ENCODE measurements at regions not wholly inside any gene's neighbourhood (a gene's known extent, or its start where the extent isn't known, plus 50 kb on each side); places are given as distances from the start of the nearest gene placed in this dataset.

- Histone ChIP-seq H3K23ac (ENCODE audit: low read length) (no peak overlapping the region), H3K18ac (ENCODE audit: low read length) (no peak overlapping the region), H3K27ac (ENCODE audit: low read depth, low read length) (no peak overlapping the region), H3K79me2 (ENCODE audit: control insufficient read depth, insufficient read depth, low read length, poor library complexity) (no peaks in the 10 kb centered on the region), H3K36me3 (ENCODE audit: control insufficient read depth in 1 of 2, insufficient read depth in 2 of 2, low read length in 2 of 2) (no peaks in the 10 kb centered on the region), H2BK120ac (ENCODE audit: insufficient read depth, low read length, poor library complexity) (no peak overlapping the region), H3K9me3 (ENCODE audit: insufficient read depth, low read depth, low read length) (no peaks in the 10 kb centered on the region), H4K91ac (ENCODE audit: low read depth, low read length) (no peak overlapping the region), H3K79me1 (ENCODE audit: low read length) (no peaks in the 10 kb centered on the region), H2BK12ac (ENCODE audit: low read length) (no peak overlapping the region), H2BK5ac (ENCODE audit: low read depth, low read length, poor library complexity) (no peak overlapping the region), H3K4ac (ENCODE audit: low read depth, low read length) (no peak overlapping the region), H3K14ac (ENCODE audit: low read length) (no peak overlapping the region), H2AK5ac (ENCODE audit: low read length) (no peak overlapping the region), H3K4me3 (ENCODE audit: low read depth, low read length) (no peak overlapping the region), H3K27me3 (ENCODE audit: insufficient read depth, low read length) (no peaks in the 10 kb centered on the region), H4K8ac (ENCODE audit: low read depth, low read length) (no peak overlapping the region), H3K4me2 (ENCODE audit: low read length) (no peak overlapping the region), H2AFZ (ENCODE audit: insufficient read depth, low read length, poor library complexity) (no peak overlapping the region), H4K12ac (ENCODE audit: low read depth, low read length) (no peak overlapping the region), H3K4me1 (ENCODE audit: control insufficient read depth in 1 of 2, insufficient read depth in 2 of 2, low read length in 2 of 2) (peaks cover 0 to 5% of the 10 kb centered on the region in 2 experiments), H3K9ac (ENCODE audit: low read length) (no peak overlapping the region)
- no CpG with 5 or more reads among the region's 7 CpGs for WGBS (ENCODE audit: extremely low coverage, insufficient coverage, insufficient read length)
- no peak for DNase-seq
These were observed 136.6 kb upstream of the CIBAR2 start for GRCh38 chr16:85248857-85249256.

- H4K8ac ChIP-seq (ENCODE audit: low read depth, low read length), result no peak overlapping the region
- no CpG with 5 or more reads among the region's 31 CpGs for WGBS (ENCODE audit: extremely low coverage, insufficient coverage, insufficient read length)
- H2BK5ac ChIP-seq (ENCODE audit: low read depth, low read length, poor library complexity), result no peak overlapping the region
- no peak overlapping the region for H3K4ac ChIP-seq (ENCODE audit: low read depth, low read length)
- no peak overlapping the region for H2AK5ac ChIP-seq (ENCODE audit: low read length)
- no peak overlapping the region for H4K12ac ChIP-seq (ENCODE audit: low read depth, low read length)
- no peak overlapping the region for H3K9ac ChIP-seq (ENCODE audit: low read length)
- no peak overlapping the region for H4K91ac ChIP-seq (ENCODE audit: low read depth, low read length)
- H3K9me3 ChIP-seq (ENCODE audit: insufficient read depth, low read depth, low read length), result no peaks in the 10 kb centered on the region
- H3K27ac ChIP-seq (ENCODE audit: low read depth, low read length), result no peak overlapping the region
- H3K4me2 ChIP-seq (ENCODE audit: low read length), result no peak overlapping the region
- no peak overlapping the region for H3K14ac ChIP-seq (ENCODE audit: low read length)
- H3K23ac ChIP-seq (ENCODE audit: low read length), result no peak overlapping the region
- H3K4me1 ChIP-seq (ENCODE audit: control insufficient read depth in 1 of 2, insufficient read depth in 2 of 2, low read length in 2 of 2), result peaks cover 0 to 5% of the 10 kb centered on the region in 2 experiments
- no peak overlapping the region for H3K18ac ChIP-seq (ENCODE audit: low read length)
- H3K79me1 ChIP-seq (ENCODE audit: low read length), result no peaks in the 10 kb centered on the region
- H2BK12ac ChIP-seq (ENCODE audit: low read length), result no peak overlapping the region
- no peak overlapping the region for H3K4me3 ChIP-seq (ENCODE audit: low read depth, low read length)
- H3K27me3 ChIP-seq (ENCODE audit: insufficient read depth, low read length), result no peaks in the 10 kb centered on the region
- no peak overlapping the region for H2AFZ ChIP-seq (ENCODE audit: insufficient read depth, low read length, poor library complexity)
- no peak for DNase-seq
- H3K79me2 ChIP-seq (ENCODE audit: control insufficient read depth, insufficient read depth, low read length, poor library complexity), result no peaks in the 10 kb centered on the region
- H2BK120ac ChIP-seq (ENCODE audit: insufficient read depth, low read length, poor library complexity), result no peak overlapping the region
- no peaks in the 10 kb centered on the region for H3K36me3 ChIP-seq (ENCODE audit: control insufficient read depth in 1 of 2, insufficient read depth in 2 of 2, low read length in 2 of 2)
These were observed 137.3 kb upstream of the CIBAR2 start for GRCh38 chr16:85249418-85250146.

- H4K8ac ChIP-seq (ENCODE audit: low read depth, low read length), result no peak overlapping the region
- no peak overlapping the region for H3K14ac ChIP-seq (ENCODE audit: low read length)
- H3K79me2 ChIP-seq (ENCODE audit: control insufficient read depth, insufficient read depth, low read length, poor library complexity), result no peaks in the 10 kb centered on the region
- no peak overlapping the region for H3K9ac ChIP-seq (ENCODE audit: low read length)
- H3K27ac ChIP-seq (ENCODE audit: low read depth, low read length), result no peak overlapping the region
- no peak overlapping the region for H2BK120ac ChIP-seq (ENCODE audit: insufficient read depth, low read length, poor library complexity)
- H2AFZ ChIP-seq (ENCODE audit: insufficient read depth, low read length, poor library complexity), result no peak overlapping the region
- no CpG with 5 or more reads among the region's 13 CpGs for WGBS (ENCODE audit: extremely low coverage, insufficient coverage, insufficient read length)
- no peak overlapping the region for H3K23ac ChIP-seq (ENCODE audit: low read length)
- no peak overlapping the region for H2AK5ac ChIP-seq (ENCODE audit: low read length)
- no peak overlapping the region for H2BK5ac ChIP-seq (ENCODE audit: low read depth, low read length, poor library complexity)
- no peak overlapping the region for H4K91ac ChIP-seq (ENCODE audit: low read depth, low read length)
- no peaks in the 10 kb centered on the region for H3K79me1 ChIP-seq (ENCODE audit: low read length)
- no peaks in the 10 kb centered on the region for H3K36me3 ChIP-seq (ENCODE audit: control insufficient read depth in 1 of 2, insufficient read depth in 2 of 2, low read length in 2 of 2)
- no peak overlapping the region for H4K12ac ChIP-seq (ENCODE audit: low read depth, low read length)
- no peaks in the 10 kb centered on the region for H3K9me3 ChIP-seq (ENCODE audit: insufficient read depth, low read depth, low read length)
- H3K18ac ChIP-seq (ENCODE audit: low read length), result no peak overlapping the region
- H3K4ac ChIP-seq (ENCODE audit: low read depth, low read length), result no peak overlapping the region
- DNase-seq, result no peak
- H3K4me3 ChIP-seq (ENCODE audit: low read depth, low read length), result no peak overlapping the region
- peaks cover 0 to 5% of the 10 kb centered on the region in 2 experiments for H3K4me1 ChIP-seq (ENCODE audit: control insufficient read depth in 1 of 2, insufficient read depth in 2 of 2, low read length in 2 of 2)
- no peaks in the 10 kb centered on the region for H3K27me3 ChIP-seq (ENCODE audit: insufficient read depth, low read length)
- no peak overlapping the region for H3K4me2 ChIP-seq (ENCODE audit: low read length)
- no peak overlapping the region for H2BK12ac ChIP-seq (ENCODE audit: low read length)
These were observed 137.8 kb upstream of the CIBAR2 start for GRCh38 chr16:85250147-85250463.

- no CpG with 5 or more reads among the region's 14 CpGs for WGBS (ENCODE audit: extremely low coverage, insufficient coverage, insufficient read length)
- Histone ChIP-seq H3K9me3 (ENCODE audit: insufficient read depth, low read depth, low read length) (no peaks in the 10 kb centered on the region), H3K23ac (ENCODE audit: low read length) (no peak overlapping the region), H4K12ac (ENCODE audit: low read depth, low read length) (no peak overlapping the region), H4K91ac (ENCODE audit: low read depth, low read length) (no peak overlapping the region), H3K36me3 (ENCODE audit: control insufficient read depth in 1 of 2, insufficient read depth in 2 of 2, low read length in 2 of 2) (no peaks in the 10 kb centered on the region), H3K4me1 (ENCODE audit: control insufficient read depth in 1 of 2, insufficient read depth in 2 of 2, low read length in 2 of 2) (peaks cover 0 to 5% of the 10 kb centered on the region in 2 experiments), H3K4me2 (ENCODE audit: low read length) (no peak overlapping the region), H3K27ac (ENCODE audit: low read depth, low read length) (no peak overlapping the region), H4K8ac (ENCODE audit: low read depth, low read length) (no peak overlapping the region), H3K4ac (ENCODE audit: low read depth, low read length) (no peak overlapping the region), H3K9ac (ENCODE audit: low read length) (no peak overlapping the region), H2AK5ac (ENCODE audit: low read length) (no peak overlapping the region), H2BK120ac (ENCODE audit: insufficient read depth, low read length, poor library complexity) (no peak overlapping the region), H2BK12ac (ENCODE audit: low read length) (no peak overlapping the region), H2BK5ac (ENCODE audit: low read depth, low read length, poor library complexity) (no peak overlapping the region), H3K18ac (ENCODE audit: low read length) (no peak overlapping the region), H2AFZ (ENCODE audit: insufficient read depth, low read length, poor library complexity) (no peak overlapping the region), H3K4me3 (ENCODE audit: low read depth, low read length) (no peak overlapping the region), H3K79me1 (ENCODE audit: low read length) (no peaks in the 10 kb centered on the region), H3K14ac (ENCODE audit: low read length) (no peak overlapping the region), H3K79me2 (ENCODE audit: control insufficient read depth, insufficient read depth, low read length, poor library complexity) (no peaks in the 10 kb centered on the region), H3K27me3 (ENCODE audit: insufficient read depth, low read length) (no peaks in the 10 kb centered on the region)
- no peak for DNase-seq
These were observed 138.4 kb upstream of the CIBAR2 start for GRCh38 chr16:85250609-85251223.

All from trophoblast cell (in vitro differentiated cells and primary cell).